ENCODE measurements at regions not wholly inside any gene's neighbourhood (a gene's known extent, or its start where the extent isn't known, plus 50 kb on each side); places are given as distances from the start of the nearest gene placed in this dataset.

DNA sequence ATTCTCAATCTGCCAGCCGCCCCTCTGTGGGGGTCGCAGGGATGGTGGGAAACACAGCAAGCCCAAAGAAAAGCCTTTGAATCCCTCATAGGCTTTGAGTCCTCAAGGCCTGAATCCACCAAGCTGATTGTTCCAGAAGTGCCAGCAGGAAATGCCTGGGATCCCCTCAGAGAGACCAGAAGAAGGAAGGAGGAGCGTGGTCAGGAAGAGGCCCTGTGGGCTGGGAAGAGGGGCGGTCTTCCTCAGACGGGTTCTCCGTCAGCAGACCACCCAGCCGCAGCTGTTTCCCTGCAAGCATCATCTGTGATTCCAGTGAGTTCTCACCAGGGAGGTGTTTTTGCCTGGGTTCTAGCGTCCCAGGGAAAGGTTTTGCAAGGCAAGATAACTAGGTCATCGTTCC lies 190.0 kb upstream of the KLF6 start (continued):
- TF ChIP-seq, protein P1, sequence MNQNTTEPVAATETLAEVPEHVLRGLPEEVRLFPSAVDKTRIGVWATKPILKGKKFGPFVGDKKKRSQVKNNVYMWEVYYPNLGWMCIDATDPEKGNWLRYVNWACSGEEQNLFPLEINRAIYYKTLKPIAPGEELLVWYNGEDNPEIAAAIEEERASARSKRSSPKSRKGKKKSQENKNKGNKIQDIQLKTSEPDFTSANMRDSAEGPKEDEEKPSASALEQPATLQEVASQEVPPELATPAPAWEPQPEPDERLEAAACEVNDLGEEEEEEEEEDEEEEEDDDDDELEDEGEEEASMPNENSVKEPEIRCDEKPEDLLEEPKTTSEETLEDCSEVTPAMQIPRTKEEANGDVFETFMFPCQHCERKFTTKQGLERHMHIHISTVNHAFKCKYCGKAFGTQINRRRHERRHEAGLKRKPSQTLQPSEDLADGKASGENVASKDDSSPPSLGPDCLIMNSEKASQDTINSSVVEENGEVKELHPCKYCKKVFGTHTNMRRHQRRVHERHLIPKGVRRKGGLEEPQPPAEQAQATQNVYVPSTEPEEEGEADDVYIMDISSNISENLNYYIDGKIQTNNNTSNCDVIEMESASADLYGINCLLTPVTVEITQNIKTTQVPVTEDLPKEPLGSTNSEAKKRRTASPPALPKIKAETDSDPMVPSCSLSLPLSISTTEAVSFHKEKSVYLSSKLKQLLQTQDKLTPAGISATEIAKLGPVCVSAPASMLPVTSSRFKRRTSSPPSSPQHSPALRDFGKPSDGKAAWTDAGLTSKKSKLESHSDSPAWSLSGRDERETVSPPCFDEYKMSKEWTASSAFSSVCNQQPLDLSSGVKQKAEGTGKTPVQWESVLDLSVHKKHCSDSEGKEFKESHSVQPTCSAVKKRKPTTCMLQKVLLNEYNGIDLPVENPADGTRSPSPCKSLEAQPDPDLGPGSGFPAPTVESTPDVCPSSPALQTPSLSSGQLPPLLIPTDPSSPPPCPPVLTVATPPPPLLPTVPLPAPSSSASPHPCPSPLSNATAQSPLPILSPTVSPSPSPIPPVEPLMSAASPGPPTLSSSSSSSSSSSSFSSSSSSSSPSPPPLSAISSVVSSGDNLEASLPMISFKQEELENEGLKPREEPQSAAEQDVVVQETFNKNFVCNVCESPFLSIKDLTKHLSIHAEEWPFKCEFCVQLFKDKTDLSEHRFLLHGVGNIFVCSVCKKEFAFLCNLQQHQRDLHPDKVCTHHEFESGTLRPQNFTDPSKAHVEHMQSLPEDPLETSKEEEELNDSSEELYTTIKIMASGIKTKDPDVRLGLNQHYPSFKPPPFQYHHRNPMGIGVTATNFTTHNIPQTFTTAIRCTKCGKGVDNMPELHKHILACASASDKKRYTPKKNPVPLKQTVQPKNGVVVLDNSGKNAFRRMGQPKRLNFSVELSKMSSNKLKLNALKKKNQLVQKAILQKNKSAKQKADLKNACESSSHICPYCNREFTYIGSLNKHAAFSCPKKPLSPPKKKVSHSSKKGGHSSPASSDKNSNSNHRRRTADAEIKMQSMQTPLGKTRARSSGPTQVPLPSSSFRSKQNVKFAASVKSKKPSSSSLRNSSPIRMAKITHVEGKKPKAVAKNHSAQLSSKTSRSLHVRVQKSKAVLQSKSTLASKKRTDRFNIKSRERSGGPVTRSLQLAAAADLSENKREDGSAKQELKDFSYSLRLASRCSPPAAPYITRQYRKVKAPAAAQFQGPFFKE (tag by site-specific recombination; IDR thresholded peaks at IDR 0.05; ENCODE audit: borderline replicate concordance): no peak
- no peak for TF ChIP-seq ZNF677 (tag by site-specific recombination; IDR thresholded peaks at IDR 0.05)
- TF ChIP-seq FEZF1 (tag by site-specific recombination; IDR thresholded peaks at IDR 0.05): no peak

DNA sequence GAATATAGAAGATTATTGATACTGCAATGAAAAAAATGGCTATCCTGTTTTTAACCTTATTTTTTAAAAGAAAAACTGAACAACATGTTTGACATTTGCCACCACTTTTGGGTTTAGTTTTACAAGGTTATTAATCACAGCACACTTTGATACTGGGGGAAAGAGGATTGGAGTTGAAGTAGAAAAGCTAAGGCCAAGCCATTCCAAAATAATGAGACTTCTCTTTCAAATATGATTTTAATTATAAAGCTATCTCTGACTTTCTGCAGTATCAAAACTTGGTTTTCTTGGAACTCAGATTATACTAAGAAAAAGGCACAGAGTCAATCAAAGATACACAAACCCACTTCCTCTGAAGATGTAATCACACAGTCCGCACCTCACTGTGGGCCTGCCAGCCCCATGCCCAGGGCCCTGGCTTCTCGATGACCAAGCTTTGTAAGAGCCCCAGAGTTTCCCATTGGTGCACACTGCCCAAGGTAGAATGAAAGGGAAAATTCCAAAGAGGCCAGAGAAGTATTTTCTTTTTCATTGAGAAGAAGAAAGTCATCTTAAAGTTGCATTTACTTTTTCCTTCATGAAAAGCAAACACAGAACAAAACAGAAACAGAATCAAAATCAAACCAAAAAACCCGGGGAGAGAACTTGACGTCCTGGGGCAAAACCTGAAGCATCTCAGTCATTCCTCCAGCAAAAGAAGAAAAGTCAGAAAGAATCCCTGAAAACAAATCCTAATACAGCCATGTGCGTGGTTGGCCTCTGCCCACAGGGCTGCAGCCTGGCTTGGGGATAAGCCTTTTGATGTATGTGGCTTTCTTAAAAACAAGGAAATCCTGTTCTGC lies 187.7 kb upstream of the KLF6 start:
- Histone ChIP-seq H3K4me3 (ENCODE audit: low read depth, low read length) (no peak overlapping the region), H3K36me3 (ENCODE audit: control insufficient read depth in 2 of 2, insufficient read depth in 1 of 2, low read length in 2 of 2) (no peaks in the 10 kb centered on the region), H3K27ac (ENCODE audit: extremely low read depth, low read depth, low read length) (no peak overlapping the region), H3K9me3 (ENCODE audit: control insufficient read depth, insufficient read depth, low read depth, low read length) (no peaks in the 10 kb centered on the region), H3K4me1 (ENCODE audit: control insufficient read depth, insufficient read depth, low read length) (no peaks in the 10 kb centered on the region)
- ChIA-PET CTCF (interaction anchor here (0.7 to 0.8 kb wide), 2 partner anchors 238 to 733 kb away, joined by 5 to 6 read pairs; no protein-coding TSS in a partner anchor), POLR2A (no interaction called here)
- no peak for TF ChIP-seq KLF8 (tag by site-specific recombination; IDR thresholded peaks at IDR 0.05)
- TF ChIP-seq, protein P2, sequence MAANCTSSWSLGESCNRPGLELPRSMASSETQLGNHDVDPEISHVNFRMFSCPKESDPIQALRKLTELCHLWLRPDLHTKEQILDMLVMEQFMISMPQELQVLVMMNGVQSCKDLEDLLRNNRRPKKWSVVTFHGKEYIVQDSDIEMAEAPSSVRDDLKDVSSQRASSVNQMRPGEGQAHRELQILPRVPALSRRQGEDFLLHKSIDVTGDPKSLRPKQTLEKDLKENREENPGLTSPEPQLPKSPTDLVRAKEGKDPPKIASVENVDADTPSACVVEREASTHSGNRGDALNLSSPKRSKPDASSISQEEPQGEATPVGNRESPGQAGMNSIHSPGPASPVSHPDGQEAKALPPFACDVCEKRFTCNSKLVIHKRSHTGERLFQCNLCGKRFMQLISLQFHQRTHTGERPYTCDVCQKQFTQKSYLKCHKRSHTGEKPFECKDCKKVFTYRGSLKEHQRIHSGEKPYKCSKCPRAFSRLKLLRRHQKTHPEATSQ (tag by site-specific recombination; IDR thresholded peaks at IDR 0.05): no peak
- TF ChIP-seq ZNF214 (tag by site-specific recombination; IDR thresholded peaks at IDR 0.05; ENCODE audit: borderline replicate concordance): no peak
- TF ChIP-seq ZNF223 (tag by site-specific recombination; IDR thresholded peaks at IDR 0.05): no peak
- no peak for TF ChIP-seq ZNF16 (tag by site-specific recombination; IDR thresholded peaks at IDR 0.05; ENCODE audit: low read depth)
- TF ChIP-seq, protein P3, sequence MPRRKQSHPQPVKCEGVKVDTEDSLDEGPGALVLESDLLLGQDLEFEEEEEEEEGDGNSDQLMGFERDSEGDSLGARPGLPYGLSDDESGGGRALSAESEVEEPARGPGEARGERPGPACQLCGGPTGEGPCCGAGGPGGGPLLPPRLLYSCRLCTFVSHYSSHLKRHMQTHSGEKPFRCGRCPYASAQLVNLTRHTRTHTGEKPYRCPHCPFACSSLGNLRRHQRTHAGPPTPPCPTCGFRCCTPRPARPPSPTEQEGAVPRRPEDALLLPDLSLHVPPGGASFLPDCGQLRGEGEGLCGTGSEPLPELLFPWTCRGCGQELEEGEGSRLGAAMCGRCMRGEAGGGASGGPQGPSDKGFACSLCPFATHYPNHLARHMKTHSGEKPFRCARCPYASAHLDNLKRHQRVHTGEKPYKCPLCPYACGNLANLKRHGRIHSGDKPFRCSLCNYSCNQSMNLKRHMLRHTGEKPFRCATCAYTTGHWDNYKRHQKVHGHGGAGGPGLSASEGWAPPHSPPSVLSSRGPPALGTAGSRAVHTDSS (tag by site-specific recombination; IDR thresholded peaks at IDR 0.05): no peak
- TF ChIP-seq, protein P4, sequence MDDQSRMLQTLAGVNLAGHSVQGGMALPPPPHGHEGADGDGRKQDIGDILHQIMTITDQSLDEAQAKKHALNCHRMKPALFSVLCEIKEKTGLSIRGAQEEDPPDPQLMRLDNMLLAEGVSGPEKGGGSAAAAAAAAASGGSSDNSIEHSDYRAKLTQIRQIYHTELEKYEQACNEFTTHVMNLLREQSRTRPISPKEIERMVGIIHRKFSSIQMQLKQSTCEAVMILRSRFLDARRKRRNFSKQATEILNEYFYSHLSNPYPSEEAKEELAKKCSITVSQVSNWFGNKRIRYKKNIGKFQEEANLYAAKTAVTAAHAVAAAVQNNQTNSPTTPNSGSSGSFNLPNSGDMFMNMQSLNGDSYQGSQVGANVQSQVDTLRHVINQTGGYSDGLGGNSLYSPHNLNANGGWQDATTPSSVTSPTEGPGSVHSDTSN (CRISPR knock-in tag; IDR thresholded peaks at IDR 0.05): no peak
- no peak for TF ChIP-seq IKZF3 (tag by site-specific recombination; IDR thresholded peaks at IDR 0.05)
- TF ChIP-seq ZBTB8A (tag by site-specific recombination; IDR thresholded peaks at IDR 0.05): no peak
- no peak for TF ChIP-seq GLI4 (tag by site-specific recombination; IDR thresholded peaks at IDR 0.05)
- TF ChIP-seq, protein P5, sequence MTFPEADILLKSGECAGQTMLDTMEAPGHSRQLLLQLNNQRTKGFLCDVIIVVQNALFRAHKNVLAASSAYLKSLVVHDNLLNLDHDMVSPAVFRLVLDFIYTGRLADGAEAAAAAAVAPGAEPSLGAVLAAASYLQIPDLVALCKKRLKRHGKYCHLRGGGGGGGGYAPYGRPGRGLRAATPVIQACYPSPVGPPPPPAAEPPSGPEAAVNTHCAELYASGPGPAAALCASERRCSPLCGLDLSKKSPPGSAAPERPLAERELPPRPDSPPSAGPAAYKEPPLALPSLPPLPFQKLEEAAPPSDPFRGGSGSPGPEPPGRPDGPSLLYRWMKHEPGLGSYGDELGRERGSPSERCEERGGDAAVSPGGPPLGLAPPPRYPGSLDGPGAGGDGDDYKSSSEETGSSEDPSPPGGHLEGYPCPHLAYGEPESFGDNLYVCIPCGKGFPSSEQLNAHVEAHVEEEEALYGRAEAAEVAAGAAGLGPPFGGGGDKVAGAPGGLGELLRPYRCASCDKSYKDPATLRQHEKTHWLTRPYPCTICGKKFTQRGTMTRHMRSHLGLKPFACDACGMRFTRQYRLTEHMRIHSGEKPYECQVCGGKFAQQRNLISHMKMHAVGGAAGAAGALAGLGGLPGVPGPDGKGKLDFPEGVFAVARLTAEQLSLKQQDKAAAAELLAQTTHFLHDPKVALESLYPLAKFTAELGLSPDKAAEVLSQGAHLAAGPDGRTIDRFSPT (tag by site-specific recombination; IDR thresholded peaks at IDR 0.05): no peak
- no peak for TF ChIP-seq ZSCAN30 (tag by site-specific recombination; IDR thresholded peaks at IDR 0.05)
- no peak for TF ChIP-seq ZBTB7A (tag by site-specific recombination; IDR thresholded peaks at IDR 0.05; ENCODE audit: low read depth)
